HCT116 (cell line): ENCODE measurements at regions not wholly inside any gene's neighbourhood (a gene's known extent, or its start where the extent isn't known, plus 50 kb on each side); places are given as distances from the start of the nearest gene placed in this dataset.

ENCODE experiments used
- ATAC-seq: fragments of 200-7000 bp; cut with Tn5 transposase; 2 replicates; pipeline ENCODE4 v1.9.1; 2020; ENCODE audit warnings: mild to moderate bottlenecking, moderate library complexity
- BruUV-seq: library from RNA; stranded (reverse); fragments of 400-500 nt; replicated peaks from 2 replicates; lab custom pipeline; 2021; lab: Mats Ljungman, UMichigan
- CTCF ChIA-PET: fragments of 300-600 bp; sonication (Branson Sonifier 250); formaldehyde crosslinking; loops from one replicate; lab custom pipeline; 2021; ENCODE audit warnings: antibody characterized with exemption; lab: Charles Lee
- POLR2A ChIA-PET: fragments of 300-600, 350-600 bp; sonication (Branson Sonifier 250); formaldehyde crosslinking; loops from one replicate; lab custom pipeline; 2021; ENCODE audit warnings: antibody characterized with exemption; lab: Charles Lee
- RAD21 ChIA-PET, 2 experiments: fragments of 300-600 bp; sonication (Branson Sonifier 250); formaldehyde crosslinking; loops; one replicate each; lab custom pipeline; 2023; ENCODE audit warnings: low total read pairs in 2 of 2; ENCODE audit not compliant: uncharacterized antibody in 2 of 2, unreplicated experiment in 2 of 2, low non-redundant PET in 1 of 2; lab: Charles Lee
- DNase-seq: peaks from one replicate; pipeline ENCODE4 v3.0.0-alpha.2; 2010; ENCODE audit warnings: low read depth, low spot score
- H2AFZ ChIP-seq: fragments of 200-600 bp; shearing (Covaris generic), sonication (generic); 2 replicates; pipeline ENCODE4 v1.6.1; 2017; ENCODE audit warnings: low read depth, mixed run types, mixed read lengths, antibody characterized with exemption, low read length; ENCODE audit not compliant: poor library complexity, severe bottlenecking
- H3K27ac ChIP-seq: 2 replicates; pipeline ENCODE4 v1.5.1; 2012; ENCODE audit warnings: low read depth, low read length
- H3K27me3 ChIP-seq: fragments of 200-600 bp; sonication (generic); 2 replicates; pipeline ENCODE4 v1.6.1; 2016; ENCODE audit warnings: mixed run types, low read length, mixed read lengths; ENCODE audit not compliant: insufficient read depth
- H3K36me3 ChIP-seq, 2 experiments: fragments of 200-500 bp in 1 of 2; fragments of 200-600 bp in 1 of 2; sonication (Bioruptor generic) in 1 of 2; sonication (generic) in 1 of 2; 2 replicates each; pipeline versions ENCODE4 v1.5.1 to v1.6.1; 2014 to 2016; ENCODE audit warnings: low read length in 2 of 2, inconsistent platforms in 1 of 2, mixed read lengths in 1 of 2, mixed run types in 1 of 2; ENCODE audit not compliant: insufficient read depth in 2 of 2, control insufficient read depth in 1 of 2
- H3K4me1 ChIP-seq, 2 experiments: fragments of 200-600 bp in 1 of 2; sonication (generic) in 1 of 2; 2 replicates each; pipeline versions ENCODE4 v1.5.1 to v1.6.1; 2012 to 2017; ENCODE audit warnings: low read length in 2 of 2, inconsistent platforms in 1 of 2, mild to moderate bottlenecking in 1 of 2, mixed read lengths in 1 of 2, mixed run types in 1 of 2, moderate library complexity in 1 of 2; ENCODE audit not compliant: insufficient read depth in 2 of 2, control insufficient read depth in 1 of 2
- H3K4me2 ChIP-seq: fragments of 200-600 bp; sonication (generic); 2 replicates; pipeline ENCODE4 v1.6.1; 2017; ENCODE audit warnings: mixed run types, low read length, mixed read lengths
- H3K4me3 ChIP-seq, 2 experiments: fragments of 200-600 bp in 1 of 2; sonication (generic) in 1 of 2; replicated peaks in 1 of 2; 2 replicates each; pipeline ENCODE4 v1.5.1; 2011 to 2016; ENCODE audit warnings: low read length in 2 of 2, control low read depth in 1 of 2, low read depth in 1 of 2, mild to moderate bottlenecking in 1 of 2, mixed read lengths in 1 of 2, mixed run types in 1 of 2
- H3K79me2 ChIP-seq: fragments of 200-600 bp; sonication (generic); 2 replicates; pipeline ENCODE4 v1.6.1; 2017; ENCODE audit warnings: mild to moderate bottlenecking, mixed run types, low read length, moderate library complexity, mixed read lengths; ENCODE audit not compliant: insufficient read depth
- H3K9ac ChIP-seq: fragments of 200-600 bp; sonication (generic); 2 replicates; pipeline ENCODE4 v1.6.1; 2016; ENCODE audit warnings: low read length, mixed read lengths
- H3K9me2 ChIP-seq: fragments of 200-600 bp; sonication (generic), shearing (Covaris generic); 2 replicates; pipeline ENCODE4 v1.6.1; 2017; ENCODE audit warnings: mixed run types, mild to moderate bottlenecking, moderate library complexity; ENCODE audit not compliant: insufficient read depth
- H3K9me3 ChIP-seq, 2 experiments: fragments of 200-500 bp in 1 of 2; fragments of 200-600 bp in 1 of 2; sonication (Bioruptor generic) in 1 of 2; sonication (generic) in 1 of 2; 2 replicates each; pipeline ENCODE4 v1.6.1; 2014 to 2017; ENCODE audit warnings: low read length in 2 of 2, mixed read lengths in 2 of 2, inconsistent platforms in 1 of 2, low read depth in 1 of 2, mild to moderate bottlenecking in 1 of 2, mixed run types in 1 of 2, moderate library complexity in 1 of 2; ENCODE audit not compliant: control insufficient read depth in 1 of 2, insufficient read depth in 1 of 2
- H4K20me1 ChIP-seq: fragments of 200-600 bp; sonication (generic), shearing (Covaris generic); 2 replicates; pipeline ENCODE4 v1.6.1; 2017; ENCODE audit warnings: mixed run types, mild to moderate bottlenecking, moderate library complexity; ENCODE audit not compliant: insufficient read depth
- ATF3 ChIP-seq: IDR thresholded peaks from 2 replicates; pipeline ENCODE4 v1.6.1; 2012
- CEBPB ChIP-seq: IDR thresholded peaks from 2 replicates; pipeline ENCODE4 v1.6.1; 2012; ENCODE audit warnings: low read depth
- CTCF ChIP-seq, 3 experiments: fragments of 200-600 bp in 1 of 3; sonication (generic) in 1 of 3; IDR thresholded peaks in 2 of 3; conservative IDR thresholded peaks in 1 of 3; 2 replicates each; pipeline ENCODE4 v1.5.1; 2012 to 2017; ENCODE audit warnings: low read depth in 2 of 3, low read length in 2 of 3, antibody characterized with exemption in 1 of 3, borderline replicate concordance in 1 of 3, control low read depth in 1 of 3, mild to moderate bottlenecking in 1 of 3, mixed read lengths in 1 of 3, mixed run types in 1 of 3, moderate library complexity in 1 of 3; ENCODE audit not compliant: insufficient read depth in 1 of 3
- EGR1 ChIP-seq: IDR thresholded peaks from 2 replicates; pipeline ENCODE4 v1.6.1; 2012; ENCODE audit warnings: low read depth
- EZH2 ChIP-seq: fragments of 200-600 bp; sonication (generic); IDR thresholded peaks from 2 replicates; pipeline ENCODE4 v1.6.1; 2017; ENCODE audit warnings: antibody characterized with exemption, mixed run types
- EZH2phosphoT487 ChIP-seq: fragments of 200-600 bp; IDR thresholded peaks from 2 replicates; pipeline ENCODE4 v1.6.1; 2018; ENCODE audit warnings: antibody characterized with exemption, borderline replicate concordance
- MAX ChIP-seq: IDR thresholded peaks from 2 replicates; pipeline ENCODE4 v1.6.1; 2012
- POLR2AphosphoS5 ChIP-seq: IDR thresholded peaks from 2 replicates; pipeline ENCODE4 v1.6.1; 2011; ENCODE audit warnings: mild to moderate bottlenecking, low read depth, low read length, moderate library complexity
- RAD21 ChIP-seq: IDR thresholded peaks from 2 replicates; pipeline ENCODE4 v1.6.1; 2012; ENCODE audit warnings: low read depth, mild to moderate bottlenecking
- REST ChIP-seq: IDR thresholded peaks from 2 replicates; pipeline ENCODE4 v1.6.1; 2012; ENCODE audit warnings: low read depth
- SRF ChIP-seq: IDR thresholded peaks from 2 replicates; pipeline ENCODE4 v1.6.1; 2012; ENCODE audit warnings: low read depth
- TCF7L2 ChIP-seq: IDR thresholded peaks from 2 replicates; pipeline ENCODE4 v1.7.0; 2011; ENCODE audit warnings: borderline replicate concordance, inconsistent platforms; ENCODE audit not compliant: insufficient read depth, insufficient read length; ENCODE audit errors: extremely low read depth
- YY1 ChIP-seq: IDR thresholded peaks from 2 replicates; pipeline ENCODE4 v1.6.1; 2011; ENCODE audit warnings: low read length, low read depth, moderate library complexity, mild to moderate bottlenecking; ENCODE audit not compliant: insufficient replicate concordance; ENCODE audit errors: extremely low read depth
- ZBTB33 ChIP-seq: IDR thresholded peaks from 2 replicates; pipeline ENCODE4 v1.6.1; 2011; ENCODE audit warnings: mild to moderate bottlenecking, low read length, moderate library complexity; ENCODE audit not compliant: insufficient replicate concordance; ENCODE audit errors: extremely low read depth
- ZFX ChIP-seq: fragments of 450-650 bp; IDR thresholded peaks from 2 replicates; pipeline ENCODE4 v1.6.1; 2017
- ZNF274 ChIP-seq: fragments of 200-500 bp; sonication (Bioruptor generic); IDR thresholded peaks from 2 replicates; pipeline ENCODE4 v1.6.1; 2014; ENCODE audit warnings: mild to moderate bottlenecking, low read depth, low read length, inconsistent platforms
- intact Hi-C: fragments of 100-400 bp; cut with micrococcal nuclease; formaldehyde crosslinking; loops from 2 replicates; pipeline ENCODE4 v1.10.0; 2022

- intact Hi-C loops: no loop called here
- DNase-seq: no peak
- no peak for TF ChIP-seq EGR1
- TF ChIP-seq MAX: no peak
- TF ChIP-seq CEBPB: no peak
- no peak for TF ChIP-seq ZNF274
- TF ChIP-seq ZFX: no peak
- no peak for TF ChIP-seq CTCF (IDR thresholded peaks at IDR 0.05 in 2 of 3, conservative IDR thresholded peaks at IDR 0.05 in 1 of 3; ENCODE audit: borderline replicate concordance in 1 of 3, insufficient read depth in 1 of 3, low read depth in 2 of 3, low read length in 2 of 3)
- TF ChIP-seq ZBTB33: no peak
- TF ChIP-seq POLR2AphosphoS5: no peak
- no peak for TF ChIP-seq YY1
- TF ChIP-seq REST: no peak
- no peak for TF ChIP-seq ATF3
- no peak for TF ChIP-seq TCF7L2
- TF ChIP-seq RAD21: no peak
- no peak for TF ChIP-seq EZH2phosphoT487
- TF ChIP-seq SRF: no peak
- TF ChIP-seq EZH2: no peak
- no TSS peak for BruUV-seq
- Histone ChIP-seq H3K9ac (no peak overlapping the region), H3K9me3 (no peaks in the 10 kb centered on the region), H3K4me1 (no peaks in the 10 kb centered on the region), H3K27me3 (no peaks in the 10 kb centered on the region), H3K9me2 (no peaks in the 10 kb centered on the region), H4K20me1 (no peaks in the 10 kb centered on the region), H3K4me3 (no peak overlapping the region), H3K36me3 (no peaks in the 10 kb centered on the region), H3K79me2 (no peaks in the 10 kb centered on the region), H3K4me2 (no peak overlapping the region), H3K27ac (no peak overlapping the region), H2AFZ (no peak overlapping the region)
- POLR2A ChIA-PET: no interaction called here
- ATAC-seq: no peak
- RAD21 ChIA-PET: no interaction called here
- CTCF ChIA-PET: no interaction called here
Observed at GRCh38 chr4:126372634-126373033, 1057.9 kb downstream of the FAT4 start.
